Vagina (tissue), 2 donors: ENCODE measurements at regions not wholly inside any gene's neighbourhood (a gene's known extent, or its start where the extent isn't known, plus 50 kb on each side); places are given as distances from the start of the nearest gene placed in this dataset.

Experiments used
- DNase-seq, 2 donors: peaks; one replicate each; pipeline ENCODE4 v3.0.0-alpha.2; 2017; ENCODE audit errors: extremely low spot score in 2 of 2
- H3K27ac ChIP-seq: fragments of 200-600 bp; sonication (generic); one replicate; pipeline ENCODE4 v1.5.1; 2019
- H3K27me3 ChIP-seq: fragments of 200-600 bp; sonication (generic); one replicate; pipeline ENCODE4 v1.5.1; 2019
- H3K36me3 ChIP-seq, 2 donors: fragments of 200-600 bp; sonication (generic); one replicate each; pipeline ENCODE4 v1.5.1; 2017 to 2019
- H3K4me1 ChIP-seq: fragments of 200-600 bp; sonication (generic); one replicate; pipeline ENCODE4 v1.5.1; 2019
- H3K4me3 ChIP-seq, 2 donors: fragments of 200-600 bp; sonication (generic); 1 replicate in 1 of 2; 2 replicates in 1 of 2; pipeline ENCODE4 v1.5.1; 2016 to 2019
- H3K9me3 ChIP-seq: fragments of 200-600 bp; sonication (generic); one replicate; pipeline ENCODE4 v1.5.1; 2019
- CTCF ChIP-seq, 3 experiments: fragments of 450-650 bp in 2 of 3; fragments of 200-600 bp in 1 of 3; sonication (generic) in 1 of 3; IDR thresholded peaks; one replicate each; pipeline ENCODE4 v1.5.1; 2017 to 2019; ENCODE audit warnings: antibody characterized with exemption in 3 of 3, mild to moderate bottlenecking in 2 of 3, moderate library complexity in 2 of 3
- POLR2A ChIP-seq, 2 donors: fragments of 450-650 bp; IDR thresholded peaks; one replicate each; pipeline ENCODE4 v1.6.1; 2017; ENCODE audit warnings: antibody characterized with exemption in 2 of 2, mild to moderate bottlenecking in 2 of 2, moderate library complexity in 2 of 2
- POLR2AphosphoS5 ChIP-seq, 2 donors: sonication (generic); formaldehyde crosslinking; IDR thresholded peaks; one replicate each; pipeline ENCODE4 v1.9.0; 2017; ENCODE audit warnings: antibody characterized with exemption in 2 of 2, mild to moderate bottlenecking in 2 of 2, low read depth in 1 of 2; ENCODE audit not compliant: insufficient read depth in 1 of 2
- intact Hi-C: fragments of 100-400 bp; cut with DNase I; formaldehyde crosslinking; loops from one replicate; pipeline ENCODE4 v1.15.1; 2023

DNA sequence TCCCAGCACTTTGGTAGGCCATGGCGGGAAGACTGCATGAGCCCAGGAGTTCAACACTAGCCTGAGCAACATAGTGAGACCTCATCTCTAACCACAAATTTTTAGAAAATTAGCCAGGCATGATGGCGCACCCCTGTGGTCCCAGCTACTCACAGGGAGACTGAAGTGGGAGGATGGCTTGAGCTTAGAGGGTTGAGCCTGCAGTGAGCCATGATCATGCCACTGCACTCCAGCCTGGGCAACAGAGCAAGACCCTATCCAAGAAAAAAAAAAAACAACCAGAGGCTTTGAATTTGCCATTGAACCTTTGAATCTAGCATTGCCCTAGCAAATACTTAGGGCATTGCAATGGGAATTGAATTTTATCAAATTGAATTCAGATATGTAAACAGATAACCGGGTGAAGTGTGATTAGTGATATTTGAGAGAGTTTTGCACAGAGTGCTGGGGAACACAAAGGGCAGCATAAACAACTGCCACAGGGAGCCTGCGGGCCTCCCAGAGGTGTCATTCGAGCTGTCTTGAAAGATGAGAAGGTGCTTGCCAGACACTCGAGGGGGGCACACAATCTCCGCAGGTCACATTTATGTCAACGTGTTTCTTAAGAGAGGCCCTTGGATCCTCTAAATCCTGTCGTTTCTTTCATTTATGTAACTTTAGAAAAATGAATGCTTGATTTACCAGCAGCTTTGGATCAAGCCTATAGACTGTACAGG lies 200.3 kb downstream of the AASDH start:
- intact Hi-C loops = no loop called here
- Histone ChIP-seq H3K4me3 (no peak overlapping the region), H3K27me3 (no peaks in the 10 kb centered on the region), H3K4me1 (no peaks in the 10 kb centered on the region), H3K27ac (peak overlapping the region; percentile 20), H3K9me3 (no peaks in the 10 kb centered on the region), H3K36me3 (no peaks in the 10 kb centered on the region)
- TF ChIP-seq POLR2A (IDR thresholded peaks at IDR 0.05) (no peak), POLR2AphosphoS5 (IDR thresholded peaks at IDR 0.05; ENCODE audit: insufficient read depth in 1 of 2, low read depth in 1 of 2) (no peak), CTCF (IDR thresholded peaks at IDR 0.05) (no peak)
- no peak for DNase-seq

- Histone ChIP-seq H3K36me3 (no peaks in the 10 kb centered on the region), H3K27me3 (no peaks in the 10 kb centered on the region), H3K27ac (no peak overlapping the region), H3K4me1 (no peaks in the 10 kb centered on the region), H3K9me3 (no peaks in the 10 kb centered on the region), H3K4me3 (no peak overlapping the region)
- DNase-seq = no peak
- intact Hi-C loops = no loop called here
- TF ChIP-seq CTCF (IDR thresholded peaks at IDR 0.05) (no peak), POLR2AphosphoS5 (IDR thresholded peaks at IDR 0.05; ENCODE audit: insufficient read depth in 1 of 2, low read depth in 1 of 2) (no peak), POLR2A (IDR thresholded peaks at IDR 0.05) (no peak)
These were observed 201.4 kb downstream of the AASDH start for GRCh38 chr4:56185901-56186300.

GRCh38 chr4:56184214-56184613 lies 203.1 kb downstream of the AASDH start:
- Histone ChIP-seq H3K9me3 (no peaks in the 10 kb centered on the region), H3K4me1 (no peaks in the 10 kb centered on the region), H3K4me3 (no peak overlapping the region), H3K27ac (no peak overlapping the region), H3K27me3 (no peaks in the 10 kb centered on the region), H3K36me3 (no peaks in the 10 kb centered on the region)
- intact Hi-C loops = no loop called here
- no peak for DNase-seq
- TF ChIP-seq POLR2AphosphoS5 (IDR thresholded peaks at IDR 0.05; ENCODE audit: insufficient read depth in 1 of 2, low read depth in 1 of 2) (no peak), CTCF (IDR thresholded peaks at IDR 0.05) (no peak)

GRCh38 chr4:56183344-56183959 lies 203.8 kb downstream of the AASDH start:
- Histone ChIP-seq H3K27me3 (no peaks in the 10 kb centered on the region), H3K27ac (no peak overlapping the region), H3K4me3 (no peak overlapping the region), H3K4me1 (no peaks in the 10 kb centered on the region), H3K36me3 (no peaks in the 10 kb centered on the region), H3K9me3 (no peaks in the 10 kb centered on the region)
- DNase-seq = no peak
- intact Hi-C loops = no loop called here
- TF ChIP-seq CTCF (IDR thresholded peaks at IDR 0.05) (no peak), POLR2A (IDR thresholded peaks at IDR 0.05) (no peak), POLR2AphosphoS5 (IDR thresholded peaks at IDR 0.05; ENCODE audit: insufficient read depth in 1 of 2, low read depth in 1 of 2) (no peak)

DNA sequence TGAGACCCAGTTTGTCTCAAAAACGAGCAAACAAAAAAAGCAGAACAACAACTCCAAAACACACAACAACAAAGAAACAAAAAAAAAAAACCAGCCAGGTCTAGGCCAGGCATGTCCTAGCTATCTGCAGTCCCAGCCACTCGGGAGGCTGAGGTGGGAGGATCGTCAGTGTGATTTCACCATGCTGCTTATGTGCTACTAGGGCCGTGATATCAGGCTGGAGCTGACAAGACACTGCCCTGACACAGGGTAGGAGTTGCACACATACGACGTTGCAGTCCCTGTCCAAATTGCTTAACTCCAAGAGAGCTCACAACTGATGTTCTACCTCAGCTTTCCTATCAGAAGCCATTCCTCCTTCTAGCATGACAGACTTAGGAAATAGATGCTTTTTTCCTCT lies 204.9 kb downstream of the AASDH start:
- Histone ChIP-seq H3K36me3 (no peaks in the 10 kb centered on the region), H3K27ac (no peak overlapping the region), H3K27me3 (no peaks in the 10 kb centered on the region), H3K4me3 (no peak overlapping the region), H3K4me1 (no peaks in the 10 kb centered on the region), H3K9me3 (no peaks in the 10 kb centered on the region)
- no peak for DNase-seq
- no peak for TF ChIP-seq POLR2A (IDR thresholded peaks at IDR 0.05)
- TF ChIP-seq CTCF (IDR thresholded peaks at IDR 0.05) = no peak
- no peak for TF ChIP-seq POLR2AphosphoS5 (IDR thresholded peaks at IDR 0.05; ENCODE audit: insufficient read depth in 1 of 2, low read depth in 1 of 2)
- intact Hi-C loops = no loop called here
